ENCODE measurements at regions not wholly inside any gene's neighbourhood (a gene's known extent, or its start where the extent isn't known, plus 50 kb on each side); places are given as distances from the start of the nearest gene placed in this dataset.

GRCh38 chr2:78896536-78896935 lies 129.0 kb upstream of the REG3G start:
- Histone ChIP-seq H3K4me1 (ENCODE audit: control insufficient read depth in 4 of 4, insufficient read depth in 4 of 4, low read length in 3 of 4) (no peaks in the 10 kb centered on the region), H3K36me3 (ENCODE audit: control insufficient read depth in 4 of 4, insufficient read depth in 3 of 4, low read depth in 1 of 4, low read length in 3 of 4) (no peaks in the 10 kb centered on the region), H3K9me3 (ENCODE audit: control insufficient read depth in 4 of 4, low read length in 3 of 4) (no peaks in the 10 kb centered on the region), H3K4me3 (ENCODE audit: low read depth in 1 of 3, low read length in 3 of 3) (no peak overlapping the region), H3K27ac (ENCODE audit: low read depth in 1 of 2, low read length in 2 of 2) (no peak overlapping the region), H3K9ac (ENCODE audit: low read depth in 1 of 2, low read length in 2 of 2) (no peak overlapping the region), H3K27me3 (ENCODE audit: control insufficient read depth in 4 of 4, insufficient read depth in 4 of 4, low read length in 3 of 4) (no peaks in the 10 kb centered on the region)
- TF ChIP-seq RXRA (IDR thresholded peaks at IDR 0.05): no peak
- TF ChIP-seq CTCF (IDR thresholded peaks at IDR 0.05; ENCODE audit: low read depth, low read length, missing input control): no peak
- no peak for TF ChIP-seq HNF4G (IDR thresholded peaks at IDR 0.05)
- TF ChIP-seq SP1 (IDR thresholded peaks at IDR 0.05): no peak
- TF ChIP-seq YY1 (IDR thresholded peaks at IDR 0.05): no peak
- no peak for TF ChIP-seq FOXA1 (IDR thresholded peaks at IDR 0.05)
- no peak for TF ChIP-seq RAD21 (IDR thresholded peaks at IDR 0.05)
- TF ChIP-seq NR2F2 (IDR thresholded peaks at IDR 0.05): no peak
- TF ChIP-seq TAF1 (conservative IDR thresholded peaks at IDR 0.05): no peak
- TF ChIP-seq GABPA (IDR thresholded peaks at IDR 0.05 in 1 of 2, conservative IDR thresholded peaks at IDR 0.05 in 1 of 2): no peak
- TF ChIP-seq EGR1 (IDR thresholded peaks at IDR 0.05; ENCODE audit: low read depth in 2 of 2): no peak
- no peak for TF ChIP-seq MAX (IDR thresholded peaks at IDR 0.05)
- TF ChIP-seq FOXA2 (IDR thresholded peaks at IDR 0.05): no peak
- no peak for TF ChIP-seq REST (IDR thresholded peaks at IDR 0.05)
- TF ChIP-seq JUND (IDR thresholded peaks at IDR 0.05): no peak
- no peak for DNase-seq (ENCODE audit: low spot score)
- WGBS: 40% methylated on average over 3 of the region's 3 CpGs

GRCh38 chr2:78907089-78907488 lies 118.4 kb upstream of the REG3G start:
- Histone ChIP-seq H3K27ac (ENCODE audit: low read depth in 1 of 2, low read length in 2 of 2) (no peak overlapping the region), H3K4me1 (ENCODE audit: control insufficient read depth in 4 of 4, insufficient read depth in 4 of 4, low read length in 3 of 4) (no peaks in the 10 kb centered on the region), H3K27me3 (ENCODE audit: control insufficient read depth in 4 of 4, insufficient read depth in 4 of 4, low read length in 3 of 4) (no peaks in the 10 kb centered on the region), H3K9ac (ENCODE audit: low read depth in 1 of 2, low read length in 2 of 2) (no peak overlapping the region), H3K36me3 (ENCODE audit: control insufficient read depth in 4 of 4, insufficient read depth in 3 of 4, low read depth in 1 of 4, low read length in 3 of 4) (no peaks in the 10 kb centered on the region), H3K9me3 (ENCODE audit: control insufficient read depth in 4 of 4, low read length in 3 of 4) (no peaks in the 10 kb centered on the region), H3K4me3 (ENCODE audit: low read depth in 1 of 3, low read length in 3 of 3) (no peak overlapping the region)
- DNase-seq (ENCODE audit: low spot score): no peak
- 85% methylated on average over 1 of the region's 1 CpG for WGBS
- no peak for TF ChIP-seq YY1 (IDR thresholded peaks at IDR 0.05)

- no peak overlapping the region for H3K4me3 ChIP-seq (ENCODE audit: low read depth in 1 of 3, low read length in 3 of 3)
- no peak for DNase-seq (ENCODE audit: low spot score)
- WGBS: 80% methylated on average over 4 of the region's 4 CpGs
- TF ChIP-seq ZBTB33 (IDR thresholded peaks at IDR 0.05) (no peak), EGR1 (IDR thresholded peaks at IDR 0.05; ENCODE audit: low read depth in 2 of 2) (no peak), MAX (IDR thresholded peaks at IDR 0.05) (no peak), CTCF (IDR thresholded peaks at IDR 0.05; ENCODE audit: low read depth, low read length, missing input control) (no peak), FOXA2 (IDR thresholded peaks at IDR 0.05) (no peak), SP1 (IDR thresholded peaks at IDR 0.05) (no peak), FOXA1 (IDR thresholded peaks at IDR 0.05) (no peak), YY1 (IDR thresholded peaks at IDR 0.05) (no peak), NR2F2 (IDR thresholded peaks at IDR 0.05) (no peak), HNF4G (IDR thresholded peaks at IDR 0.05) (no peak), TAF1 (conservative IDR thresholded peaks at IDR 0.05) (no peak)
Measured at GRCh38 chr2:78908973-78909372, 116.5 kb upstream of the REG3G start.

More at GRCh38 chr2:78908973-78909372, 116.5 kb upstream of the REG3G start:
- Histone ChIP-seq H3K9ac (ENCODE audit: low read depth in 1 of 2, low read length in 2 of 2) (no peak overlapping the region), H3K27ac (ENCODE audit: low read depth in 1 of 2, low read length in 2 of 2) (no peak overlapping the region), H3K27me3 (ENCODE audit: control insufficient read depth in 4 of 4, insufficient read depth in 4 of 4, low read length in 3 of 4) (no peaks in the 10 kb centered on the region), H3K4me1 (ENCODE audit: control insufficient read depth in 4 of 4, insufficient read depth in 4 of 4, low read length in 3 of 4) (no peaks in the 10 kb centered on the region), H3K36me3 (ENCODE audit: control insufficient read depth in 4 of 4, insufficient read depth in 3 of 4, low read depth in 1 of 4, low read length in 3 of 4) (no peaks in the 10 kb centered on the region), H3K9me3 (ENCODE audit: control insufficient read depth in 4 of 4, low read length in 3 of 4) (no peaks in the 10 kb centered on the region)
